Lung (tissue), 11 donors: ENCODE measurements at regions not wholly inside any gene's neighbourhood (a gene's known extent, or its start where the extent isn't known, plus 50 kb on each side); places are given as distances from the start of the nearest gene placed in this dataset.

Experiments
- ATAC-seq: fragments of 200-7000 bp; cut with Tn5 transposase; one replicate; pipeline ENCODE4 v1.9.1; 2020; ENCODE audit warnings: moderate number of reproducible peaks; ENCODE audit not compliant: insufficient read depth, low FRiP score
- DNase-seq, 3 donors: peaks; one replicate each; pipeline ENCODE4 v3.0.0-alpha.2; 2013 to 2017
- H3K27ac ChIP-seq, 2 donors: one replicate each; pipeline ENCODE4 v1.5.1; 2013; ENCODE audit warnings: mild to moderate bottlenecking in 2 of 2, moderate library complexity in 2 of 2, control low read depth in 1 of 2, inconsistent platforms in 1 of 2, low read depth in 1 of 2, low read length in 1 of 2
- H3K27me3 ChIP-seq, 3 donors: one replicate each; pipeline ENCODE4 v1.5.1; 2013; ENCODE audit warnings: low read length in 2 of 3; ENCODE audit not compliant: control insufficient read depth in 3 of 3, insufficient read depth in 3 of 3
- H3K36me3 ChIP-seq, 4 donors: one replicate each; pipeline ENCODE4 v1.5.1; 2013; ENCODE audit warnings: low read length in 4 of 4, mild to moderate bottlenecking in 1 of 4, moderate library complexity in 1 of 4; ENCODE audit not compliant: control insufficient read depth in 4 of 4, insufficient read depth in 4 of 4
- H3K4me1 ChIP-seq, 5 donors: one replicate each; pipeline ENCODE4 v1.5.1; 2013; ENCODE audit warnings: low read length in 5 of 5, mild to moderate bottlenecking in 2 of 5, moderate library complexity in 1 of 5; ENCODE audit not compliant: control insufficient read depth in 5 of 5, insufficient read depth in 5 of 5
- H3K4me3 ChIP-seq: one replicate; pipeline ENCODE4 v1.5.1; 2013; ENCODE audit warnings: mild to moderate bottlenecking, control low read depth, moderate library complexity
- H3K9ac ChIP-seq, 2 donors: one replicate each; pipeline ENCODE4 v1.5.1; 2013; ENCODE audit warnings: low read length in 2 of 2, control low read depth in 1 of 2; ENCODE audit not compliant: insufficient read depth in 1 of 2
- H3K9me3 ChIP-seq, 4 donors: one replicate each; pipeline ENCODE4 v1.5.1; 2013; ENCODE audit warnings: low read length in 3 of 4, mild to moderate bottlenecking in 1 of 4, moderate library complexity in 1 of 4; ENCODE audit not compliant: control insufficient read depth in 4 of 4, insufficient read depth in 3 of 4
- CTCF ChIP-seq: IDR thresholded peaks from 2 replicates; pipeline ENCODE4 v1.5.1; 2012; ENCODE audit warnings: mild to moderate bottlenecking; ENCODE audit errors: control extremely low read depth, extremely low read depth
- WGBS, 2 donors: extraction: QIAGEN DNeasy Blood & Tissue Kit; methylation state at CpG; one replicate each; pipeline ENCODE4 v1.1.7; 2013; 5-methylcytosine and 5-hydroxymethylcytosine counted together
- donor health status: control.
- donor health status: control.
- donor health status: Bipolar disorder and iron deficiency.
- donor health status: healthy.
- donor health status: DM: yes; HTN: yes; CAD: no.

GRCh38 chr10:8193546-8193945 lies 139.1 kb downstream of the GATA3 start:
- no peak for TF ChIP-seq CTCF
- Histone ChIP-seq H3K27me3 (peaks cover 0 to 3% (median 0%) of the 10 kb centered on the region in 3 donors), H3K4me1 (no peaks in the 10 kb centered on the region), H3K36me3 (no peaks in the 10 kb centered on the region), H3K27ac (no peak overlapping the region), H3K9ac (no peak overlapping the region), H3K9me3 (no peaks in the 10 kb centered on the region), H3K4me3 (no peak overlapping the region)
- DNase-seq (no peak), ATAC-seq (no peak)
- 82 to 92% methylated on average over 4 of the region's 4 CpGs for WGBS, 2 donors

DNA sequence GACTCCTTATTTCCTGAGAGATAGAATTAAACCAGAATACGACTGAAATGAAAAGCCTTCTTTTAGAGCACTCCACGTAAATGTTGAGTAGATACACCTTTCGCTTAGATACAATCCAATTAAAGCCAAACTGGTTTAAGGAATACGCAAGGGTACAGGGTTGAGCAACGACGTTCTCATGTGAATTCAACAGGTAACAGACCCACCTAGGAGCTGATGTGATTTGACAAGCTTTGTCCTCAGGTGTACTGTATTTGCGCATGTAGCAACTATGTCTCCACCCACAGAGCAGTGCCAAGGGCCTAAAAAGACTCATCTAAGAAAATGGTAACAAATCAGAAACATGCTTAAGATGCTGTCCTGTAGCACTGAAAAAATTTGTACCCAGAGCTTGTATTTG lies 139.6 kb downstream of the GATA3 start:
- H3K4me1 ChIP-seq, result no peaks in the 10 kb centered on the region
- WGBS, 2 donors, result 88 to 91% methylated on average over 7 of the region's 7 CpGs
- no peak overlapping the region for H3K27ac ChIP-seq
- no peak for TF ChIP-seq CTCF
- H3K36me3 ChIP-seq, result no peaks in the 10 kb centered on the region
- H3K4me3 ChIP-seq, result no peak overlapping the region
- DNase-seq (no peak), ATAC-seq (no peak)
- H3K27me3 ChIP-seq, result peaks cover 0 to 3% (median 0%) of the 10 kb centered on the region in 3 donors
- no peaks in the 10 kb centered on the region for H3K9me3 ChIP-seq
- H3K9ac ChIP-seq, result no peak overlapping the region

- Histone ChIP-seq H3K36me3 (no peaks in the 10 kb centered on the region), H3K27me3 (peaks cover 0 to 3% (median 2%) of the 10 kb centered on the region in 3 donors), H3K4me3 (no peak overlapping the region), H3K27ac (no peak overlapping the region), H3K9ac (no peak overlapping the region), H3K4me1 (no peaks in the 10 kb centered on the region), H3K9me3 (no peaks in the 10 kb centered on the region)
- no peak for TF ChIP-seq CTCF
- DNase-seq (no peak), ATAC-seq (no peak)
These were observed 152.4 kb downstream of the GATA3 start for GRCh38 chr10:8206882-8207281.

- no peak for ATAC-seq
- Histone ChIP-seq H3K9ac (no peak overlapping the region), H3K27me3 (peaks cover 0 to 3% (median 2%) of the 10 kb centered on the region in 3 donors), H3K9me3 (no peaks in the 10 kb centered on the region), H3K27ac (no peak overlapping the region), H3K4me3 (no peak overlapping the region), H3K36me3 (no peaks in the 10 kb centered on the region), H3K4me1 (peaks cover 0 to 4% (median 0%) of the 10 kb centered on the region in 5 donors)
- 87 to 89% methylated on average over 4 of the region's 4 CpGs for WGBS, 2 donors
- no peak for TF ChIP-seq CTCF
- no peak for DNase-seq
These were observed 157.1 kb downstream of the GATA3 start for GRCh38 chr10:8211631-8212030.
